Transverse colon (tissue), 4 donors: ENCODE measurements at regions not wholly inside any gene's neighbourhood (a gene's known extent, or its start where the extent isn't known, plus 50 kb on each side); places are given as distances from the start of the nearest gene placed in this dataset.

ENCODE experiments used
- CTCF ChIP-seq, 5 experiments: fragments of 200-600 bp in 3 of 5; fragments of 450-650 bp in 2 of 5; sonication (generic) in 3 of 5; IDR thresholded peaks; 1 replicate in 2 of 5; 2 replicates in 3 of 5; pipeline ENCODE4 v1.5.1; 2016 to 2017; ENCODE audit warnings: antibody characterized with exemption in 5 of 5, inconsistent platforms in 3 of 5, mild to moderate bottlenecking in 2 of 5, moderate library complexity in 1 of 5
- EP300 ChIP-seq: sonication (generic); formaldehyde crosslinking; IDR thresholded peaks from one replicate; pipeline ENCODE4 v1.6.1; 2017; ENCODE audit warnings: antibody characterized with exemption, low read depth
- POLR2A ChIP-seq: fragments of 450-650 bp; IDR thresholded peaks from one replicate; pipeline ENCODE4 v1.6.1; 2016; ENCODE audit warnings: antibody characterized with exemption, mild to moderate bottlenecking, moderate library complexity
- POLR2AphosphoS5 ChIP-seq, 3 donors: sonication (generic); formaldehyde crosslinking; IDR thresholded peaks; one replicate each; pipeline ENCODE4 v1.6.1; 2016; ENCODE audit warnings: antibody characterized with exemption in 3 of 3

DNA sequence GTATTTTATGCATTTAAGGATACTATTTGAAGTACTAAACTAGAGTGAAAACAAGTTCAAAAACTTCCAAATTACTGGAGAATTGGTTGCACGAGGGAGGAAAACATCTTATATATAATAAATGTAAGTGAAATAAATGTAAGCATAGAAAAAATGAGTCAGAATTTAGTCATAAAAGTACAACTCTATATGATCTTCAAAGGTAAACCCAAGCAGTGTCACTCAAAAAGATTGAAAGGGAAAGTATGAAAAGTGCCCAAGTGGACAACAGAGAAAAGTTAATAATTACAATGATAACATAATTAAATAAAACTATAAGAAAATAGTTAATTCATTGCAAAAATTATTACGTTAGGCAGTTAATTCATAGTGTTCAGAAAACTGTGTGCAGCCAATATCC, 2288.5 kb upstream of the C9orf72 start:
- no peak for TF ChIP-seq POLR2AphosphoS5 (IDR thresholded peaks at IDR 0.05)
- no peak for TF ChIP-seq POLR2A
- no peak for TF ChIP-seq CTCF (IDR thresholded peaks at IDR 0.05)
- no peak for TF ChIP-seq EP300
